Endothelial cell of hepatic sinusoid (primary cell): ENCODE measurements at regions not wholly inside any gene's neighbourhood (a gene's known extent, or its start where the extent isn't known, plus 50 kb on each side); places are given as distances from the start of the nearest gene placed in this dataset.

Experiments used
- in situ Hi-C: cut with HindIII; loops from 2 replicates; pipeline ENCODE4 v1.10.0; 2017; ENCODE audit warnings: low sequenced_read_pairs

DNA sequence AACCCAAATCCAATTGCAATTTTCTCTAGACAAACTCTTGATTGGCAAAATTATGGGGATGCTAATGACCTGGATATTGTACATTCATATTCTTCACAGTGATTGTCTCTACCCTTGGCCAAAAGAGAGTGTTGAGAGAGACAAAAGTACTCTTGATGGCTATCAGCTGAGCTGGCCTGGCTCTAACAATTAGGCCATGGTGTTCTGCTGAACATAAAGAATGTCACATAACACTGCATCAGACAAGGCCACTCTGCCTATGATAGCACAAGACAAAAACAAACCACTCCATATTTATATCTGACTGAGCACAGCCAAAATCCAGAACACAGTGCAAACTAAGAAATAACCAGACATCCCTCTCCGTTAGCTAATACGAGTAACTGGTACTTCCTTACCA, 101.7 kb downstream of the ADAMTS1 start:
- in situ Hi-C loops, result no loop called here

DNA sequence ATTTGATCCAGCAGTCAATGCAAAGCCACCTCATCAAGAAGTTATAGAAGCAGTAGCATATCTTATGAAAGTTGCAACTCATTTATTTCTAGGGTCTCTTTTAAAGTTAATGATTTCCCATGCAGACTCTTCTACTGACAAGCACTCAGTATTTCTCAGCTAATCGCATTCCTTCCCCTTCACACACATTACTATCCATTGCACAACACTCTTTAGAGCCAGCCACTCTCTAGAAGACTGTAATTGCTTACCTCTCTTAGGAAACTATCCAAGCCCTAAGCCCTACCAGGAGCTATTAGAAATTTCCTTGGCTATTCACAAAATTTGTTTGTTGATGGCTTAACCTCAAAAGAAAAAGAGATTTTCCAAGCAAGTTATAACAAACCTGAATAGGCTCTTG, 106.0 kb downstream of the ADAMTS1 start:
- in situ Hi-C loops, result no loop called here

DNA sequence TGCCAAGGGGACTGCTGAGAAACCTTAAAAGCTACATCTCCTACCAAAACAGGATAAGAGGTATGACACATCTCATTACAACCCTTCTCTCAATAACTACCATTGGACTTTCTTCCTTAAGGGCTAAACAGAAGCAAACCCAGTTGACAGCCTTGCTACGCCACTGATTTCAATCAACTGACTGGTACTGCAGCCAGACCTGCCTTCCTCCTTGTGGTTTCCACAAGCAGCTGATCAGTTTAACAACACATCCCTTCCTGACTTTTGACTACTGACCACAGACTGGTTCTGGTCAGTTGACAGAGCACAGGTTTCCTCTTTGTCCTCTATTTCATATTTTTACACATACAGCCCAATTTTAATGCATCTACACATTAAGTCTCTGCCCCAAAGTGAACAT, 108.8 kb downstream of the ADAMTS1 start:
- in situ Hi-C loops, result no loop called here

DNA sequence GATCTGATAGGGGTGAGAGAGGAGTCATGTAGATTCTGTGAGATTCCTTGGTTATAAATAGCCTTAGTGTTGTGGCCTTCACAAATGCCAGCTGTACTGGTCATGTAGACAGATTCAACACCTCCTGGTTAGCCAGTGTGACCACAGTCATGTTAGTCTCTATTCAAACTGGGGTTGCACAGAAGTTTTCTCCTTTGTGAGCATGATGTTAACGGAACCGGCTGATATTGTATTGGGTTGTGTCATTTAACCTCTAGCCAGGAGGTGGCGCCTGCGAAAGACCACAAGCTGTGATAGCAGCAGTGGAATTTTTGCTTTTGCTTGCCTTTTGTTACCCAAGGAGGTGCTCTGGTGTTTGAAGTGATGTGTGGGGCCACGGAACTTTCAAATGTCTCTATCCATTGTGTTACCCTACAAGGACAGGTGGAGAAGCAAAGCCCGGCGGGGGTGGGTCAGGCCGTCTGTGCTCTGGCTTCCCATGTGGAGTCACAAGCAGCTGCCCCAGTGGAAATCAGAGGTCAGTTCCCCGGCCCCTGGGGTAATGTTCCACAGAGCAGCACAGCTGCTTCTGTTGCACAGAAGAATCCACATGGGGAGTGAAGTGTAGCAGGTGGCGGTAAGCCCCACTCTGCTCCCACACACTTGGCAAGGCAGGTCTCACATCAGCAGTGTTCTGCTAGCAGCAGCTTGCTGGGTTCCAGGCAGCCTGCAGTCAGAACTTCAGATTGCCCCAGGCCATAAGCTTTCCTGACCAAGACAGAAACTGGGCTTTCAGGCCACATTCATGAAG, 112.6 kb downstream of the ADAMTS1 start:
- in situ Hi-C loops, result no loop called here

DNA sequence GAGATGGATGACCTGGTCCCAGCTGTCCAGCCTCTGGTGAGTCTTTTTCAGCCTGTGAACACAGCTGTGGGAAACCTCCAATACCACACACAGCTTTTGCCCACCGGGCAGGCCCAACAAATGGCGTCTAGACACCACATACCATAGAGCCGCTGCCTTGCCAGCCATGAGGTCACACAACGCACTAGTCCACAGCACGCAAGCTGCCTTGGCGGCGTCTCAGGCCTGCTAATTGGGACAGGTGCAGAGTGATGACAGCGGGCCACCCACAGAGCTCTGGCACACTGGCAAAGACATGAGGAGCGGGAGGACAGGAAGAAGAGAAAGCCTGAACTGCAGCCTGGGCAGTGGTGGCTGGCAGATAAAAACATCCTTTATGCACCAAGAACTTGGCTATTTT, 125.5 kb downstream of the ADAMTS1 start:
- in situ Hi-C loops, result no loop called here

DNA sequence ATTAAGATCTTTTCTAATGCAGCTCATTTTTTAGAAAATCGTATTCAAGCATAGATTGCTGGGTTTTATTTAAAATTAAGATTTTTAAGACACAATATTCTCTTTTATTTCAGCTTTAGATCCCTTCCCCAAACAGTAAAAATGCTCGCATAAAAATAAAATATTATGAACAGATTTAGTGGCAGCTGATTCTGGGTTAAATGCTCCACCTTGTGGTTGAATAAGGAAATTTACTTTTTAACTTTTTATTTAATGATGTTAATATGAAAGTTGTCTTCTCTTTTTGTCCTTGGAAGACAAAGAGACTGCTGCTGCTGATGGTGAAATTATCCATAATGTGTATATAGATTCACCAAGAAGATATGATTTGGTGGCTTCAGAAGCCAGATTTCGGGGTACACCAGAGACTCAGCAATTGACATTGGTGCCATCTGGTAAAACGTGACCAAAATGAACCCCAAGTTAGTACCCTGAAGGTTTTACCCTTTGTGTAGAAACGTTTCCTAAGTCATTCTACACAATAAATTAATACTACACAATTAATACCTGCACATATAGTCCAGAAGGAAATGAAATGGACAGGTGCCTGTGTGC, 128.0 kb downstream of the ADAMTS1 start:
- in situ Hi-C loops, result no loop called here

DNA sequence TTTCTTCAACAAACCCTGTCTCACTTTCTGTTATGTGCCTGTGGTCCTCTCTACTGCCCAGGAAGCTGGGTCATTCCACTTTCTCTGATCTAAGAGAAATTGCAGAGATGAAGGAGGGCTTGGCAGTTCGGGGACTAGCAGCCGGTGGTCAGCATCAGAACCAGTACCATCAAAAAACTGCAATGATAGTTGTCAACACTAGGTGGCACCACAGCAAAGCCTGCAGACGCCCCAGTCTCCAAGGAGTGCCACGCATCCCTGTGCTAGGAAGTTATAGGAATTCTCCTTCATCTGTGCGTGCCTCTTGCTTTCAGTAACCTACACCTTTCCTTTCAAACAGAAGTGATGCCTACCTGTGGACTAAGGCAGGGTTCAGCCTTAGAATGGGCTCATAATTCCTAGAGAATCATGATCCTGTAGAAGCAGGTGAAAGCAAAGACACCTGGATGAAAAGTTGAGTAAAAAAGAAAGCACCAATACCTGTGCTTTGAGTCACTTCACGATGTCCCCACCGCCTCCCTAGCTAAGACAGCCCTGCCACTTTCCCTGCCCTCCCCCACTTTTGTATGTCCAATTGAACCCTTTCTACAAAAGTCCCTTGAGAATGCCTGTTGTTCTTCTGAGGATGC, 129.2 kb downstream of the ADAMTS1 start:
- in situ Hi-C loops, result no loop called here

DNA sequence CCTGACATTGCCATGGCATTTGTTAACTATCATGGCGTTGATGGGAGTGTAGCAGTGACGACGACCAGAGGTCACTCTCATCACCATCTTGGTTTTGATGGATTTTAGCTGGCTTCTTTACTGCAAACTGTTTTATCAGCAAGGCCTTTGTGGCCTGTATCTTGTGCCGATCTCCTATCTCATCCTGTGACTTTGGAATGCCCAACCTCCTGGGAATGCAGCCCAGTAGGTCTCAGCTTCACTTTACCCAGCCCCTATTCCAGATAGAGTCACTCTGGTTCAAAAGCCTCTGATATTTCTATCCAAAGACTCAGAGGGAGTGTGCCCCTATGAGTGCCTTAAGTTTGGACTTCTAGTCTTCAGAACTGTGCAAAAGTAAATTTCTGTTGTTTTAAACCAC, 130.1 kb downstream of the ADAMTS1 start:
- in situ Hi-C loops, result no loop called here

DNA sequence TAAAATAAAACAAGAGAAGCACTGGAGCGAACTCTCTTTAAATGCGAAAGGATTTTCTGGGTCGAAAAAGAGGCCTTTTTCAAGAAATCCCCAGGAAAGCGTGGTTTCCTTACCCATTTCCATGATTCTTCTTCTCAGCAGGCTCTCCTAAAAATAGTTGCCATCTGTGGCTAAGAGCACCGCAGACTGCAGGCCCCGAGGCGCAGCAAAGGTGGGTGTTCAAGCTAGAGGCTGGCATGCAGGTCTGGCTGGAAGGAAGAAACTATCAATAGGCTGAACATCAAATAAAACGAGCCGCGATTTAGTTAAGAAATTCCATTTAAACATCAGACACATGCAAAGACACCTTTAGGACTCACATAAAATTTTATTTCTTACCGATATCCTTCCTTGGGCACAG, 135.1 kb downstream of the ADAMTS1 start:
- in situ Hi-C loops, result no loop called here

DNA sequence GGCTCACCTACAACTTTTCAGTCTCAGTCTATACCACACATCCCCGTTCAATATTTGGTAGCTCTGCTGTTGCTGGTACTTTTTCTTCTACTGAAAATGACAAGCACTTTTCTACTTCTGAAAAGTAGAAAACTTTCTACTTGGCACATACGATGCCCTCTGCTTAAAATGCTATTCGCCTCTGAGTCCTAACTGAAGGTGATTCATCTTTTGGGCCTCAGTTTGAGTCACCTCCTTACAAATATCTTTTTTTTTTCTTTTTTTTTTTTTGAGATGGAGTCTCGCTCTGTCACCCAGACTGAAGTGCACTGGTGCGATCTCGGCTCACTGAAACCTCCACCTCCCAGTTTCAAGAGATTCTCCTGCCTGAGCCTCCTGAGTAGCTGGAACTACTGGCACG, 136.0 kb upstream of the CYYR1 start:
- in situ Hi-C loops, result no loop called here

DNA sequence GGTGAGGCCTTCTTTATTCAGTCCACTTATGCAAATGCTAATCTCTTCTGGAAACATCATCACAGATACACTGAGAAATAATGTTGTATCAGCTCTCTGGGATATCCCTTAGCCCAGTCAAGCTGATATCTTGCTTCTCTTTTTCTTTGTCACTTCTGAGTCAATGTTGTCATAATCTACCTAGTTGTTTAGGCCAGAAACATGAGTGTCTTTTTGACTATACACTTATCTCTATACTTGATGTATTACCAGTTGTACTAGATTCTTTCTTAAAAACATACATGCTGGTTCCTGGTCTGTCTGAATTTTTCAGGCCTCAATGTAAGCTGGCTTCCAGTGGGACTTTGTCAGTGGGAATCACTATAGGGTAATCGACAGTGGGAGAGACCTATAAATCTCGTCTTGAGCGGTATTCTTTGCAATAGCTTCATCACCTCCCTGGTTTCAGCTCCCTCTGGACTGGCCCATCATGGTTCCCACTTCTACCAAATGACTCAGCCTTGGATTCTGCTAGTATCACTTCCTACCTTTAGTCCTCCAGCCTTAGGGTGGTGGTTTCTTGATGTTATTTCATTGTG, 135.2 kb upstream of the CYYR1 start:
- in situ Hi-C loops, result no loop called here

DNA sequence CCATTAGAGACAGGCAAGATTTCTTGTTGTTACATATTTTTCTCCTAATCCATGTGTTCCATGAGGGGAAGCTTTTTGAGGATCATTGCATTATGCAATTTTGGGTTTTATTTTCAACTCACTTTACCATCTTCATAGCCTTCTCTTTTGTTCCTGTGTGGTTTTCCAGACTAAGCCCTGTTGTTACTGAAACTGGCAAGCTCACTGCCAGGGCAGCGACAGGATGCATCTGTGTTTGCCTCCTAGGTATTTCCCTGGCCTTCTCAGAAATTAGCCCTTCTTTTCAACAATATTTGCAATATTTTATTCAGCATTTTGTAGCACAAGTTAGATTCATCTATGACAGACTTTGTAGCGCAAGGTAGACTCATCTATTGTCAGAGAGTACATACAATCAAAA, 134.2 kb upstream of the CYYR1 start:
- in situ Hi-C loops, result no loop called here

DNA sequence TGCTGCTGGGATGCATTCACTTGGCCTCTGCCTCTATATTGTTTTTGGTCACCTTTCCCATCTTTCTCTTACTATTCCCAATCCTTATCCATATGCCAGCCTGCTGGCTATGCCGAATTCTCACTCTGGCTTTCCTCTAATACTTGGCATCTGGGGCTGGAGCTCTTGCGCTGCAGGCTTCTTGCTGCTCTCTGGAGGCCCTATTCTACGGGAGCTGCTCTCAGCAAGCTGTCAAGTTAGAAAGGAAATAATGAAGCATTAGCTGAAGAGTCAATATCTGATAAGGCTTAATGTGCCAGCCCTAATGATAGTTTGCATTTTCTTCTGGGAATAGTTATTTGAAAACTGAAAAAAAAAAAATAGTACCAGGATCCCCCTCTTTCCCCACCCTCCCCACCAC, 125.3 kb upstream of the CYYR1 start:
- in situ Hi-C loops, result no loop called here

DNA sequence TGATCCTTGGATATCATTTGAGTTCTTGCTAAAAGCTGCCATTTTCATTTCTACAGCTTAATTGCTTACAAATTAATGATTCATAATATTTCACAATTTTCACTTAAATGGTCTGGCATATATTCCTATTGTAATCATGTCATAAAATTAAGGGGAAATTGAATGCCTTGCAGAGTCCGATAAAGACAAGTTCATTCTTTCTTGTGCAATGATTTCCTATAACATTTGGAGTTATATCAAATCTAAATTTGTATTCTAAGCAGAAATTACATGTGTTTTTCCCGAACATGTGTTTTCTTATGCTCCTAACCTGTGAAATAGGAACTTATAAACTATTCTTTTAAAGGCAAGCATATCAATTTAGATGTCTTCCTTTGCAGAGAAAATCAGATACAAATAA, 118.3 kb upstream of the CYYR1 start:
- in situ Hi-C loops, result no loop called here

DNA sequence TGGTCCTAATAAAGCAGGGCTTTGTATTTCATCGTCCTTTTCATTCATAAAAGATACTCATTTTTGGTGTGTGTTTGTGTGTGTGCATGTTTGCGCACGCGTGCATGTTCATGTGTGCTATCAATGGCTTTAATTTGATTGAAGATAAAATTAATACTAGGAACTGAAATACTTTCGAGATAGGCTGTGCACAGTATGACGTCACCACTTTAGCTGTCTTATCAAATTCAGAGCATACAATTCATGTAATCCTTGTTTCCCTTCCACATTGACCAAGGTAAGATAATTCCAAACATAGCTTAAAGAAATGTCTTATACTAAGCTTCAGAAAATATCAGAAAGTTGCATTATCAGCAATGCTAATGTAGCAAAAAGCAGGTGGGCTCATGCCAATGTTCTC, 113.6 kb upstream of the CYYR1 start:
- in situ Hi-C loops, result no loop called here

DNA sequence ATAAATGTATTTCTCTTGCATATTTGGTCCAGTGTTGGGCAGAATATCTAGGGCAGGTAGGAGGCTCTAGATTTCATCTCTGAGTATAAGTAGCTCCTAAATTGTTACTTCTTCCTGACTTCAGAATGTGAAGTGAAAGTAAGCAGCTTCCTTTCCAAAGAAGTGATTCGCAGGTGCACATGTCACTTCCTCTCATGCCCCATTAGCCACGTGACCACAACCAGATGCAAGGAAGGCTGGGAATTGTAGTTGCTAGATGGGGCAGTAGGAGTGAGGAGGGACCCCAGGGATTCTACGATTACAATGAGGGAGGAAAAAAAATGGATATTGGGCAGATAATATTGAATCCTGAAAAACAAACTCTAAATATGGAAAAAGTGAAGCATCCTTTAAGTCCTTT, 113.2 kb upstream of the CYYR1 start:
- in situ Hi-C loops, result no loop called here

DNA sequence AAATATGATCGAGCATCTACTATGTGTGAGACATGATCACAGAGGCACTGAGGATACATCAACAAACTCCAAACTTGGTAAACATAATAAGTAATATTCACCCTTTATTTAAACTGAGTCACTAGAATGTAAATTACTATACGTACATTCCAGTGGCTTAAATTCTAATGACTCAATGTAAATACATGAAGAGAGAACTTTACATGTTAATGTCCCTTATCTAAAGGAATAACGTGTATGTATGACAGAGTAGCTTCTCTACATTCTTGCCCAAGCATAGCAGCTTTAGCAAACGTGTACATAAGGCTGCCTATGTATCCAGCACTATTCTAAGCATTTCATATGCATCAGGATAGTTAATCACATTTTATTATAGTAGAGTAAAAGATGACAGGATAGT, 111.8 kb upstream of the CYYR1 start:
- in situ Hi-C loops, result no loop called here

DNA sequence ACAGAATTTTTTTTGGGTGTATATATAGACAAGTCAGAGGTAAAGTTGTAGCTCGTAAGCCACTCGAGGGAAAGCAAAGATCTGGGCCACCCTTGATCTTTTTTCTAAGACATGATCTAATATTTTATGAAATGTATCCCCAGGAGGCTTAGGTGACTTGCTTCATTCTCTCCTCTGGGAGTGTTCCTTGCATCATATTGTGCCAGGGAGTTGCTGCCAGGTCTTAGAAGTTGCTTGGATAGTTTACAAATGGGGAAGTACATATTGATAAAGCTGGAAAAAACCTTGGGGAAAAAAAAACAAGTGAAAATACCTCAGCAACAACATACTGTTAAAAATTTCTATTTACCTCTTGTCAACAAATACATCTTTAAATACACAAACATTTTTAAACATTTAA, 110.9 kb upstream of the CYYR1 start:
- in situ Hi-C loops, result no loop called here

DNA sequence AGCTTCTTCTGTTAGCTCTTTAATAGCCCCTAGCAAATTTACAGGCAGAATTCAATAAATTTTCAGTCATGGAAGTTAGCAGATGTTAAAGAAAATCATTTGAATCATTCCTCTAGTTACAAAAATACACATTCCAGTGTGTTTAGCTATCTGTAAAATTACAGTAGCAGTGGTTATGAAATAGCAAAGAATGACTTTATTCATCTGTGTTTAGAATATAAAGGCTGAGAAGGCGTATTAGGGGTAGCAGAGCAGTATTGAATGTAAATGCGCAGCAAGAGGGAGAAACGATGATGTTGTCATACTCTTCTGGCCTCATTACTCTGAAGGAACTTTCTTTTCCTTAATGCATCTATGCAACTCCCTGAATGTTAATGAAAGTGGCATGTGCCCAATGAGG, 106.2 kb upstream of the CYYR1 start:
- in situ Hi-C loops, result no loop called here

DNA sequence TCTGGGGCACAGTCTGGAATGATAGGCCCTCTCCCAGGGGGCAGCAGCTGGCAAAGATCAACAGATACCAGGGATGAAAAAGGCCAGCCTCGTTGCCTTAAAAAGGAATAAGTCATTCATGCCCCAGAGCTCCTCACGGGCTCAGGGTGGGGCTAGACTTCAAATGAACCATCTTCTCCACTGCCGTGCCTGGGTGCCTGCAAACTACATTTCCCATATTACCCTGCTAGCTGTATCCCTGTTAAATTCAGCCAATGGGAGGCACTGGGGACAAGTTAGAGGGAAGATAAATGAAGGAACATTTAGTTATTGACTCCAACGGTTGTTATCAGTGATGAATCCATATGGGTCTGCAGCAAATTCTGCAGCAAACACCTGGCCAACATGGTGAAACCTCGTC, 101.2 kb upstream of the CYYR1 start:
- in situ Hi-C loops, result no loop called here

DNA sequence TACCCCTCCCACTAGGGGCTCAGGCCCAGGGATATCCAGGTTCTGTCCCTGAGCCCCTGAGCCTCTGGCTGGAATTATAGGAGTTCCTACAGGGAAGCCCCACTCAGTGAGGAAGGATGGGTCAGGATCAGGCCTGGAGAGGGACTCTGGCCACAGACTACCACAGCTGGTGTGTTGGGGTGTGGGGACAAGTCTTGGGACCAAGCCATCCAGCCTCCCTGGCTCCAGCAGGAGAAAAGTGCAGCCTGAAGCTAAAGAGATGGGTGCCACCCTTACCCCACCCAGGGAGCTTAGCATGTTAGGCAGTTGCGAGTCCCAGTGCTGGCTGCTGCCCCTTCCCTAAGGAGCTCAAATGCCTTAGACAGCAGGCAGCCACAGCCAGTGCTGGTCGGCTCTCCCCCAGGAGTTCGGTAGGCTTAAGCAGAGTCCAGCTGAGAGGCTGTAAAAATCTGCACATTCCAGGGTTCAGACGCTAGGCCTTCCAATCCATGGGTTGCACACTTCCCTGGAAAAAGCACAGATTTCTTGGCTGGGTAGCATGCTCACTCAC, 96.2 kb upstream of the CYYR1 start:
- in situ Hi-C loops, result no loop called here

DNA sequence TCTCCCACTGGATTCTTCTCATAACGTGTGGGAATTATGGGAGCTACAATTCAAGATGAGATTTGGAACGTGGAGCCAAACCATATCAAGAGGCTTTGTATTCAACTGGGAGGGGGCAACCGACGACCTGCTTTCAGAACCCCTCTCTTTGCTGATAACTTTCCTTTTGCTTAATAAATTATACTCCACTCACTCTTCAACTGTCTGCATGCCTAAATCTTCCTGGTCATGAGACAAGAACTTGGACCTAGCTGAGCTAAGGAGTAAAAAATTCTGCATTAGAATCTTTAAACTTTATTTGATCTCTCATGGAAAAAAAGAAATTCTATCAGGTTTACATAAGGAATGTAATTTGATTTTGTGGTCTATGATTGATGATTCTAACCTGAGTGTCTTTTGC, 86.7 kb upstream of the CYYR1 start:
- in situ Hi-C loops, result no loop called here
